C1 segment of cervical spinal cord (tissue), 14 donors: ENCODE measurements at regions not wholly inside any gene's neighbourhood (a gene's known extent, or its start where the extent isn't known, plus 50 kb on each side); places are given as distances from the start of the nearest gene placed in this dataset.
A peak's percentile ranks its signal among the peaks of the same experiment; 100 is the strongest.
"Not testable (repeated sequence)": the region's sequence is repeated elsewhere in the genome, so short reads cannot be mapped to it uniquely, and the experiment has no call there.

Experiments
- DNase-seq, 14 donors: peaks; one replicate each; lab custom pipeline; 2025; lab: John Stamatoyannopoulos, UW

DNA sequence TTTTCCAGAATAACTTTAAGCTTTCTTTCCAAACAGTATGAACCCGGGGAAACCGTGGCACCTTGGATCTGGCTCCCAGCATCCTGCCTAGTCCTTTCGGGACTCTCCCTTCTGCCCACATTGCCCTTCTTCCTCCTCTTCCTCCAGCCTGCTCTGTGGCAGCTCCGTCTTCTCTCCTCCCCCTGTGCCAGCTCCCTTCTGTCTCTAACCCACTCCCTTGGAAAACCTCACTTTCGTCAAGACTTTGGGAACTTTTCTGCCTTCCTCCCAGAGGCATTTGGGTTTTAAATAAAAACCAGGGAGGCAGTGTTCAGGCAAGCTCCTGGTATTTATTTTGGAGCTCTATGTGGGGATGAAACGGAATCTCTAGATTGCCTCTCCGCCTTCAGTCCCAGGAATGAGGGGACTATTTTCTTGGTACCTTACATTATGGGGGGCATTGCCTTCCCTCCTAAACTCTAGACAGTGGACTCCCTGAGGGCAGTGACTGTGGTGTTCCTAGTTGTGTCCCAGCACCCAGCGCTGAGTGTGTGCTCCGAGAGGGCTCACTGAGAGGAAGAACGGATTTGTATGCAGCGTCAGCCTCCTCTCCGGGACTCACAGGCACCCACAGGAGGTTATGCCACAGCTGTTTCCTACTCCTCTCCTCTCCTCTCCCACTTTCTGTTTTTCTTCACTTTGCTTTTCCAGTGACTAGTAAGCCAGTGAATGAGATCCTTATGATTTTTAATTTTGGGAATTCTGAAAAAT lies 105.4 kb upstream of the MRPS22 start:
- no peak for DNase-seq

DNA sequence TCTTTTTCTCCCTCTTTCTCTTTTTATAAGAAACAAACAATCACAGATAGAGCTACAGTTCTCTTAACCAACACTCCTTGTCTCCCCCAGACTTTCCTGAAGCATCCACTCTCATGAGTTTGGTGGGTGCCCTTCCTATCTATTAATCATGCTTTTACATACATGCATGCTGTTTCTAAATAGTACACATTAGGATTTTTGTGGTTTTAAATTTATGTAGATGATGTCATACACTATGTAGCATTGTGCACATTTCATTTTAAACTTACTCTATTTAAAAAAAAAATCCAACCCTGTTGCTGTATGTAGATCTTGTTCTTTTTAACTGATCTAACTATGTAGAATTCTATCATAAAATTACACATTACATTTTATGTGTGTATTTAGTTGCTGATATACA lies 104.3 kb upstream of the MRPS22 start:
- no peak for DNase-seq

DNA sequence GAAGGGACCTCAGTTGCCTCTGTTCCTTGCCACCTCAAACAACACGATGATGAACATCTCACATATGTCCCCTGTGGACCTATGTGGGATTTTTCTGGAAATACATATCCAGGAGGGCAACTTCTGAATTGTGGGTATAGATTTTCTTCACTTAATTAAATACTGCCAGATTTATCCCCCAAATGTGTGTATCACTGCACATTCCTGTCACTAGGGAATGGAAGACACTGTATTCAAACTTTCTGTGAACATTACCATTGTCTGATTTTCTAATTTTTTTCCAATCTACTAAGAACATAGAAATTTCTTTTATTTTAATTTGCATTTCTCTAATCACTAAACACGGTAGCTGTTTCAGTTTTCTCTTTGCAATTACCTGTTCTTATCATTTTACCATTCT lies 102.0 kb upstream of the MRPS22 start:
- DNase-seq = no peak

DNA sequence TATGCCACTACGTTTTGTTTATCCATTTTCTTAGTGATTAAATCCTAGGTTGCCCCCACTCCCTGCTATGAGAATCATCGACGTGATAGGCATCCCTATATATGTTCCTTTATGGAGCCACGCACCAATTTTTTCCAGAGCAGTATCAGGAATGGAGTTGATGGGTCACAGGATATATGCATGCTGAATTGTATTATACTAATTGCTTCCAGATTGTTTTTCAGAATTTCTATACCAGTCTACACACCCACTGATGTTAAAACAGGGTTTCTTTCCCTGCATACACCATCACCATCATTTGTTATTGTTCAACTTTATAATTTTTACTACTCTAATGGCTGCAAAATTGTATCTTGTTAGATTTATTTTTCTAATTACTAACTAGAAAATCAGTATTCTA lies 100.1 kb upstream of the MRPS22 start:
- no peak for DNase-seq

DNA sequence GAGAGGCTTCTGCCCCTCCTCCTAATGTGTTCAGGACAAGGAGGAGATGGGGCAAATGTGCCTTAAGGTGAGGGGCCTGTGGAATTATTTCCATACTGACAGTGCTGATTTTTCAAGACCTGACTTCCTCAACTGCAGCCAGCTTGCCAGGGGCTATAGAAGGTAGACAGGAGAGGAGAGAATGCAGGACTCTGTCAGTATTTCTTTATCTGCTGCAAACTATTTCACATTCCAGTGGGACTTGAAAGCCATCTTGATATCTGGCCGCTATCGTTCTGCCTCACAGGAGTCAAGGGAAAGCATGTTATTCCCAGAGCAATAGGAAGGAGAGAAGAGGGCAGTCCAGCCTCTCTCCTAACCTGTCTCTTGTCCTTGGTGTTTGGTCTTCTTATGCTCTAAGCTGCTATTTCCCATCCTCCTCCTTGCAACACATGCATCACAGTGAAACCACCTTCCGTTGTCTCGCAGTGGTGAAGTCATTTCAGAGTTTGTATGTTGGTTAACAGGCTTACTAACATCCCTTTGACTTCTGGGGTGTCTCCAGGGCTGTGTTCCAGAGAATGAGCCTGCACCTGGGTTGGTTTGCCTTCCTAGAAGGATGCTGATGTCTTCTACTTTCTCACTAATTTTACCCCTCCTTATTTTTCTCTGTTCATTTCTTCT lies 95.1 kb upstream of the MRPS22 start:
- no peak for DNase-seq

DNA sequence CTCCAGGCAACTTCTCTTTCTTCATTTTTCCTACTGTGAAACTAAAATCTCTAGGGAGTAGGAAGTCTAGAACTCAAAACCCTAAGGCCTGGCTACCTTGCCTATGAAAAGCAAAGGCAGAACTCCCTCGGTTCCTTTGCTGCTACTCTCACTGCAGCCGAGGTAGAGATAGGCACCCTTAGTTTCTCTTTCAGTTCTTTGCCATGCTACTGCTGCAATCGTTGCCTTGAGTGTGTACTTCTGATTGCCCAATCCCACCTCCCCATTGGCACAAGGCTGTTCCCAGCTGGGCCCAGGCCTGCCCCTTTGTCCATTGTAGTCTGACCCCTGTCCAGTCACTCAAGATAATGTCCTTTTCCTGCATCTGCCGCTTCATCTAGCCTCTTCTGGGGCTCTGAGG lies 92.3 kb upstream of the MRPS22 start:
- DNase-seq = no peak

DNA sequence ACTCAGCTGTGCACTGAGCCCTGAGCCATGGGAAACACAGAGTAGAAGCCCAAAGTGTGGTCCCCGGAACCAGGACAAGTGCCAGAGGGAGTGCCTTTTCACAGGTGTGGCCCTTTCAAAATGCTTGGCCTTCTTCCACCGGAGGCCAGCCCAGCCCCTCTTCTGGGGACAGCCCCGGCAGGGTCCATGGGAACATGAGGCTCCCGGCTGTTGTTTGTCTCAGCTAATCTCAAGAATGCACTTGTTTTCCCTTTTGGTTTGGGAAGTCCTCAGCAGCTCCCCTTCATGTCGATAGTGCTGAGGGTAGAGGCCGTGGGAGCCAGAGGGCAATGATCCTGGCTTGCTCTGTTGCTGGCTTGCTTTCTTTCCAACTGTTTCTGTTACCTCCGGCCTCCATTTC lies 91.1 kb upstream of the MRPS22 start:
- DNase-seq = no peak

DNA sequence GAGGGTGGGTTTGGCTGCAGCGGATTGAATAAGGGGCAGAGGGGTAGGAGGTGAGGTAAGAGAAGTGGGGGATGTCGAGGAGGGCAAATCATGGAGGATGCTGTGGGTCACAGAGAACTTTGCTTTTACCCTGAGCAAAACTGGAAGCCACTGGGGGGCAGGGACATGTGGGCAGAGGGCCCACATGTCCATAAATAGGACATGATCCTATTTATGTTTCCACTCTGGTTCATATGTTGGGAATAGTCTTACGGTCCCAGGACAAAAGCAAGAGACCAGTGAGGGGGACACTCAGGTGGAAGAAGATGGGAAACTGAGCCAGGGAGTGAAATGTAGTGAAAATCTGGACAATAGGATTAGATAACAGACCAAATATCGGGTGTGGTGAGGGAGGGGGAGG lies 85.5 kb upstream of the MRPS22 start:
- no peak for DNase-seq

DNA sequence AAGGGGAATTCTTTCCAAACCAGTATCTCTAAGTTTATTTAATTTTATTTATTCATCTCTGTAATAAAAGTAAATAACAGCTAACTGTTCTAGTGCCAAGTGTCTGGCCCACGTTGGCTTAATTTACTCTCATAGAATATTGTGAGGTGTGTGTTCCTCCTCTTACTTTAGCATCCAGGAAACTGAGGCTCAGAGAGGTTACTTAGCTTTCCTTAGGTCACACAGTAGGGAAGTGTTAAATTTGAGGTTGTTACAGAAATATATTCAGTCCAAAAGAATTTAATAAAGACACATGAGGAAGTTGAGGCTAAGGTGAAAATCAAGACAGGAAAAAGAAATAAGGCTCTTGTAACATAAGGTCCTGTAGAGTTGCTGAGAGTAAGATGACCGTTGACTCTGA lies 84.4 kb upstream of the MRPS22 start:
- DNase-seq = no peak

DNA sequence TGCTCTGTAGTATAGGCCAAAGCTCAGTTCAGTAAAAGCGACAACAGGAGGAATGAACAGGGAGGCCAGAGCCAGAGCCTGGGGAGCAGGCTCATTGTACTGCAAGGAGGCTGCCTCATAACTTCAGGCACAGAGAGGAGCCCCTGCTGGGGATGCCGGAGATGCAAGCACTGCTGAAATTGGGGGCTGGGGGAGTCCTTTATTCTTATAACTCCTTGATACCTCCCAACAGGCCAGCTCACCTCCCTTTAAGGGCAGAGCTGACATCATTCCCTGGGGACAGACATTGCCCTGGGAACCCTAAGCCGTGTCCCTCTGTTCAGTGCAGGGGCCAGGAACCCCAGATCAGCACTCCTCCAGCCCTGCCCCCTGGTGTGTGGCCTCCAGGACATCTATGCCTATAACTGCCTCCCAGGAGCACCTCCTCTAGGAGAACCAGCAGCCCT lies 83.8 kb upstream of the MRPS22 start:
- no peak for DNase-seq

DNA sequence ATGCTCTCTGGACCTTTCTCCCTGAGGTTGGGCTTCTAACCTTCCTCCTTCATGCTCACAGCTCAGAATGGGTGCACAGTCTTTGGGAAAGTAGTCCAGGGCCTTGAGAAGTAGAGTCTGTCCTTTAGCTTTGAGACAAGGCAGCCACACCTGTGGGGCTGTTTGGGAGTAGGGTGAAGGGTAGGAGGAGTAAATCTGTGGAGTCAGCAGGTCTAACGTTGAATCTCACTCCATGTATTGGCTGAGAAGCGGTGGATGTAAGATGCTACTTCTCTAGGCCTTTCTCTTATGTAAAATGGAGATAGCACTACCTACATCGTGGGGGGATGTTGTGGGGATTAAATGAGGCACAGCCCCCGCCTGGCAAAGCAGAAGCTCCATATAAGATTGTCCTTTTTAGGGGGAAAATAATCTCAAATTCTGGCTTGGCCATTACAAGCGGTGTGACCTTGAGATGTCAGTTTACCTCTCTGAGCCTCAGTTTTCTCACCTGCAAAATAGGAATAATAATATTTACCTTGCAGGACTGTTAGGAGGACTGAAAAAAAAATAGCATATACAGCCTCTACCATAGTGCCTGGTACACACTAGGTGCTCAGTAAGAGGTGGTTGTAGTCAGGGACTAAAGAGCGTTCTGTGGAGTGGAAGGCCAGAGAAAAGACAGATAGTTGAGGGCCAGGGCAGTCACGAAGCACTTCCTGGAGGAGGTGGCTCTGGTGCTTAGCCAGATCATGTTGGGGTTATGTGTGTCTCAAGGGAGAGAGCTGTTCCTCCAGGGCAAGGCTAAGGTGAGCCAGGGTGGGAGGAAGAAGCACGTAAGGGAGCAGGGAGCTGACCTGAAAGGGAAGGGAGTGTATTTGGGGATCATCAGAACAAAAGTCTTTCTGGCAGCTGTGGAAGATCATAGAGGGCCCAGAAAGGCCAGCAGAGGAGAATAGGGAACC lies 82.8 kb upstream of the MRPS22 start:
- DNase-seq = no peak

DNA sequence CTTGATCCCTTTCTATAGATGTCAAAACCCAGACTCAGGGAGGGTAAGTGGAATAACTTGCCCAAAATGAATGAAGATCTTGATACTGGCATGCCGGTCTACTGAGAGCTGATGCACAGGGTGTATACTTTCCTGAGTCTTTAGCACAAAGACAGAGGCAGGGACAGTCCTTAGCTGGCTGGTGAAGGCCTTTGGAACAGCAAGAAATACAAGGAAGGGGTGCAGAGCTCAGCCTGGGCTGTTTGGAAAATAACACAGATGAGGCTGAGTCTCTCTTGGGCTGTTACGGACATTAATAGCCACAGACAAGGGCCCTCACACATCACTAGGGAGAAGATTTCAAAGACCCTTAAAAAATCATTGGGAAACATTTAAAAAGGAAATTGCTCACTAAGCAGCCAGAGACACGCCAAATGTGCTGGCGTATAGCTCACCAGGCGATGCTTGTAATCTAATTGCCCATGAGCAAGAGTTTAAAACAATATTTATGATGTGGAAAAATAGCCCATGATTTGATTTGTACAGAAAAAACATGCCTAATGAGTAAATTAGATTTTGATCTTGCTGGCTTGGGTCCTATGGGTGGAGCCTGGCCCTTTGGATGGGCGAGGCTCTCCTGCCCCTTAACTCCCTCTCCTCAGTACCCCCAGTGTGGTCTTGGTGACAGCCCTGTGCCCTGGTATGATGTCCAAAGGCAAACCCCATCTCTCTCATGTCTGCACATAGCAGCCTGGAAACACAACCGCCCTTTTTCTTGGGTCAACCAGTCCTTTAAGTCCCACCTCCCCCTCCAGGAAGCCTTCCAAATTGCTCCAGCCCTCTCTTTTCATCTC lies 81.8 kb upstream of the MRPS22 start:
- no peak for DNase-seq

DNA sequence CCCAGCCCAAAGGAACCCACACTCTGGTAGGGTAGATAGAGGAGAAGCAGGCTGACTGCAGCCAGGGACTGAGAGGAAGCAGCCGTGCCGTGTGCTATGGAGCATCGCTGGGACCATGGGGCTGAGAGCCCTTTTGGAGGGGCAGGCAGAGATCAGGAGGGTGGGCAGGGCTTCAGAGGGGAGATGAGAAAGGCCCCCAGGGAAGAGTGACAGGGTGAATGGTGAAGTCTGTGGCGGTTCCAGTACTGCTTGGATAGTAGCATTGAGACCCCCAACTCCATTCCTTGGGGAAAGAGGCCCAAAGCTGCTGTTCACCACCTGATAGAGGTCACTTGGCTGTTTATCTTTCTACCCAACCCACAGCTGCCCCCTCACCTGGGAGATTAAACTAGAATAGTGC lies 80.0 kb upstream of the MRPS22 start:
- DNase-seq = no peak

DNA sequence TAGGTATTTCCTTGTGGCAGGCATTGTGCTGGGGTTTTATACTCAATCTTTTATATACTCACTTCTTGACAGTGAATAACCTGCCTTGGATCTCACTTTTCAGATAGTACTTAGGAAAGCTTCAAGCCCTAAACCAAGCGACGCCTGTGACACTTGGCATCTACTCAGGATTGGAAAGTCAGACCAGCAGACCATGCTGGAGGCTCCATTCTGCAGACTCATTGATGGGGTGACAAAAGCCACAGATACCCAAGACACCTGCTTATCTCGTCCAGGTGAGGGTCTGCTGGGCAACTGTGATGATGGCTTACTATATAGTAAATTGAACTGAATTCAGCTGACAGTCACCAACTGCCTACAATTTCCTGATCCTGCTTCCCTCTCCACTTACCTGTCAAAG lies 79.4 kb upstream of the MRPS22 start:
- DNase-seq = no peak

DNA sequence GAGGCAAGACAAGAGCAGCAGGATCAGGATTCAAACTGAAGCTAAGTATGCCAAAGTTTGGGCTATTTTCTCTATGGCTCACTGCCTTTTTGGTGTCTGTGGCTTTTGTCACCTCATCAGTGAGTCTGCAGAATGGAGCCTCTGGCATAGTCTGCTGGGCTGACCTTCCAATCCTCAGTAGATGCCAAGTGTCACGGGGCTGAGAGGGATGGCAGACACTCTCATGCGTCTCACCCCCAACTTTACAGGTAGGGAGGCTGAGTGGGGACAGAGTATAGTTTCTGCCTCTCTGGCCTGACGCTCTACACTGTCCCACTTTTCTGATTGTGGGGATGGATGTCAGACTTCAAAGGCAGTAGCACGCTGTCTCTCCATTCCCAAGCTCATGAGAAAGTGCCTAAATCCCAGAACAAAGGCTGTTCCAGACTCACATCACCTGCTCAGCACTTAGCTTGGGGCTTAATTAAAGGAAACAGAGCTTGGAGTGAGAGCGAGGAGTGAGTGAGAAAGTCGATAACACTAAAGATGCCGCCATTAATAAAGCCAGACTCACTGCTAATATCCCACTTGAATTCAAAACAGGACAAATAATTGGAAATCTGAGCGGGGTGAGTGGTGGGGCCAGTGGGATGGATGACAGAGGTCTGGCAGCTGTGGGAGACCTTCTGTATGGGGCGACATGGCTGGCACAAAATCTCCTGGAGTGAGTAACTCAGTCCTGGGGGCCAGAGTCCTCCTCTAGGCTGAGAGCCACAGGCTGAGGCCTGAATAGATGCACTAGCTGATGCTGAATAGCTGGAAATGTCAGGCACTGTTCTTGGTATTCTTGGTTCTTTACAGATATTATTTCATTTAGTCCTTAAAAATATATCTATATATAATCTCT lies 78.4 kb upstream of the MRPS22 start:
- DNase-seq = peak in 1 of 14 donors; percentile 18

DNA sequence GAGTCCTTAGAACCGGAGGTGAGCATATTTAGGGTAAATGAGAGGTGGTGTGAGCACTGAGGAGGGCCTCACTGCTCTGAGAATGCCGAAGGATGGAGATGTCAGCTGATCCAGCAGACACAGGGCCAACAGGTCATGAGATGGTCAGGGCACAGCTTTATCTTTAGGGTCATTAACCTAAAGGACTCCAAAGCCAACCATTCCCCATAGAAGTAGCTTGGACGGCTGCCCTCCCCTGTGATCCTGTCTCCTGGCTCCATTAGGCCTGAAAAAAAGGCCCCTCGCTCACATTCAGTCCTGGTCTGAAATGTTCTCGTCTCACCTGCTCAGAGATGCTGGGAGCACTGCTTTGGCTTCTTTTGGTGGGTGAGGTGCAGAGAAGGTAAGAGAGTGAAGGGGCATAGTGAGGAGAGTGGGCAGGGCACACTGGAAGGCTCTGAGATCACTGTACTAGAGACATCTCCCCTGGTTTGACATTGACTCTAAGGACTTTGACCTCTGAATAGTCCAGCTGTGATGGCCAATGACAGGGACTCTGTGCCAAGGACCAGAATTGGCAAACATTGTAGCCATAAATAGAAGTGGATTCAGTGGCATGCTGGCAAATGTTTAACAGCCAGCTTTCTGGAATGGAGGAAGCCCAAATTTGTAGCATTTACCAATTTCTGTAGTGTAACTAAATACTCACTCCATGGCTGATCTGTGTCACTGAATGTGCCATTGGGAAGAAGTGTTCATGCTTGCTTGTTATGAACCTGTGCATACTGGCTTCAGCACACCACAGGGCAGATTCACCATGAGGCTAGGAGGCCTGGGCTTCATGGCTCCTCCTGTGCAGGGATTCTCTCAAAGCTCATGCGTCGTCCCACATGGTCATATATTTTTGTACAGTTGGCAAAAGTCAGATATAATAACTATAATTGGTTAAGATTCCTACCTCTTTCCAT lies 76.2 kb upstream of the MRPS22 start:
- DNase-seq = no peak

DNA sequence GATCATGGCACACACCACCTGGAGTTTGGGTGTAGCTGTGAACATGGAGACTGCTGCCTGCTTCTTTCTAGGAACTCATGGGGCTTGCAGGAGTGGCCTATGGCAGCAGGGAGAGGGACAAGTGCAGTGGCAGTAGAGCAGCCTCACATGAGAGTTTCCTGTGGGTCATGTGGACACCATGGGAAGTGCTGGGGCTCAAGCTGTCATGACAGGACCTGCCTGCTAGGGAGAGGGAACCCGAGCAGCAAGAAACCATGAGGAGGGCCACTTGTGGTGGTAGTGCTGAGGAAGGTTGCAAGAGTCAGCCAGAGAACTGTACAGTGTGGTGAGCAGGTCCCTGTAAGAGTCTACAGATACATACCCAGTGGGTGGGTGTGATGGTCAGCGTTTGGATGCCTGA lies 73.8 kb upstream of the MRPS22 start:
- no peak for DNase-seq

DNA sequence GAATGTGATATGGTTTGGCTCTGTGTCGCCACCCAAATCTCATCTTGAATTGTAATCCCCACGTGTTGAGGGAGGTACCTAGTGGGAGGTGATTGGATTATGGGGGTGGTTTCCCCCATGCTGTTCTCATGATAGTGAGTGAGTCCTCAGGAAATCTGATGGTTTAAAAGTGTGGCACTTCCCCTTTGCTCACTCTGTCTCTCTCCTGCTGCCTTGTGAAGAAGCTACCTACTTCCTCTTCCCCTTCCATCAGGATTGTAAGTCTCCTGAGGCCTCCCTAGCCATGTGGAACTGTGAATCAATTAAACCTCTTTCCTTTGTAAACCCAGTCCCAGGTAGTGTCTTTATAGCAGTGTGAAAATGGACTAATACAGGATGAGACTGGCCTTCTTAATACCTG lies 73.2 kb upstream of the MRPS22 start:
- not testable (repeated sequence) for DNase-seq

DNA sequence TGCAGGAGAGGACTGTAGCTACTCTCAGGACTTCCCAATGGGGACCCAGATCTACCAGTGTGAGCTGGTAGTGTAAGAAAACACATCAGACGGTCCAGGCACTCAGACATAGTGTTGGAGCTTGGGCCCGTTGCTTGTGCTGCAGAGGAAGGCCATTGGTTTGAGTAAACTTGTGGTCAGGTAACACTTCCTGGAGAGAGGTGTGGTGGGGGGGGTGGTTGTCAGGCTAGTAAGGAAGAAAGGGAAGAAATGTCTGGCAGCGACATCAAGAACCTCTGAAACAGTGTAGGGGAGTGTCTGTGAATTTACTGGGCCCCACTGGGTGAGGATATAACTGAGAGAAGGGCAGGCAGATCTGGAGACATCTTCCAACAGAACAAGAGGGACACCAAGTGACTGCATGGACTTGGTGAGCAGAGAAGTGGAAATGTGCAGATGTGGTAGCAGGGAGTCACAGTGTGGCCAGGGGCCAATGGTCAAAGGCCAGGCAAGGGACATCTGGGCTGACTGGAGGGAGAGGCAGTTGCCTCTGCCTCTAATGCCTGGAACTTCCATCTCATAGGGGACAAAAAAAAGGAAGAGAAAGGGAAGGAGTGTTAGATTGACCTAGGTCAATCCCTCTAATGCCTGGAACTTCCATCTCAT lies 63.7 kb upstream of the MRPS22 start:
- DNase-seq = no peak
